ENCODE measurements at regions not wholly inside any gene's neighbourhood (a gene's known extent, or its start where the extent isn't known, plus 50 kb on each side); places are given as distances from the start of the nearest gene placed in this dataset.

DNA sequence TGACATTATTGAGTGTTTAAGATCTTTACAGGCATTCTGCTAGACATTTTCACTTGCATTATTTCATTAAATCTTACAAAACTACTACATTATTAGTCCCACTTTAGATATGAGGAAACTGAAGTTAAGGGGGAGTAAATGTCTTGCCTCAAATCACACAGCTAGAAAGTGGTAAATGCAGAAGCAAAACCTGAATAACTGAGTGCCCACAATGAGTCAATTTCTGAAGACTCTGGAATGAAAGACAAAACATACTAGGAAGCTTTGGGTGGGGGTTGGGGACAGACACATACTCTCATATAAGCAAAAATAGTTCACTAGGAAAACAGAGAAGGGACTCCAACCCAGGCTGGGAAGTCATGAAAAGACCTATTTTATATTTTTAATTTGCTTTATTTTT, 214.4 kb upstream of the LRATD1 start (continued):
- TF ChIP-seq, protein P1, sequence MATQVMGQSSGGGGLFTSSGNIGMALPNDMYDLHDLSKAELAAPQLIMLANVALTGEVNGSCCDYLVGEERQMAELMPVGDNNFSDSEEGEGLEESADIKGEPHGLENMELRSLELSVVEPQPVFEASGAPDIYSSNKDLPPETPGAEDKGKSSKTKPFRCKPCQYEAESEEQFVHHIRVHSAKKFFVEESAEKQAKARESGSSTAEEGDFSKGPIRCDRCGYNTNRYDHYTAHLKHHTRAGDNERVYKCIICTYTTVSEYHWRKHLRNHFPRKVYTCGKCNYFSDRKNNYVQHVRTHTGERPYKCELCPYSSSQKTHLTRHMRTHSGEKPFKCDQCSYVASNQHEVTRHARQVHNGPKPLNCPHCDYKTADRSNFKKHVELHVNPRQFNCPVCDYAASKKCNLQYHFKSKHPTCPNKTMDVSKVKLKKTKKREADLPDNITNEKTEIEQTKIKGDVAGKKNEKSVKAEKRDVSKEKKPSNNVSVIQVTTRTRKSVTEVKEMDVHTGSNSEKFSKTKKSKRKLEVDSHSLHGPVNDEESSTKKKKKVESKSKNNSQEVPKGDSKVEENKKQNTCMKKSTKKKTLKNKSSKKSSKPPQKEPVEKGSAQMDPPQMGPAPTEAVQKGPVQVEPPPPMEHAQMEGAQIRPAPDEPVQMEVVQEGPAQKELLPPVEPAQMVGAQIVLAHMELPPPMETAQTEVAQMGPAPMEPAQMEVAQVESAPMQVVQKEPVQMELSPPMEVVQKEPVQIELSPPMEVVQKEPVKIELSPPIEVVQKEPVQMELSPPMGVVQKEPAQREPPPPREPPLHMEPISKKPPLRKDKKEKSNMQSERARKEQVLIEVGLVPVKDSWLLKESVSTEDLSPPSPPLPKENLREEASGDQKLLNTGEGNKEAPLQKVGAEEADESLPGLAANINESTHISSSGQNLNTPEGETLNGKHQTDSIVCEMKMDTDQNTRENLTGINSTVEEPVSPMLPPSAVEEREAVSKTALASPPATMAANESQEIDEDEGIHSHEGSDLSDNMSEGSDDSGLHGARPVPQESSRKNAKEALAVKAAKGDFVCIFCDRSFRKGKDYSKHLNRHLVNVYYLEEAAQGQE (IDR thresholded peaks at IDR 0.05; ENCODE audit: unreplicated experiment): no peak
- TF ChIP-seq CREB1 (CRISPR knock-in tag; IDR thresholded peaks at IDR 0.05; ENCODE audit: low read depth) (no peak), STAT1 (IDR thresholded peaks at IDR 0.05; ENCODE audit: unreplicated experiment) (no peak), EZH2phosphoT487 (IDR thresholded peaks at IDR 0.05; ENCODE audit: unreplicated experiment) (no peak)
- TF ChIP-seq, protein P2, sequence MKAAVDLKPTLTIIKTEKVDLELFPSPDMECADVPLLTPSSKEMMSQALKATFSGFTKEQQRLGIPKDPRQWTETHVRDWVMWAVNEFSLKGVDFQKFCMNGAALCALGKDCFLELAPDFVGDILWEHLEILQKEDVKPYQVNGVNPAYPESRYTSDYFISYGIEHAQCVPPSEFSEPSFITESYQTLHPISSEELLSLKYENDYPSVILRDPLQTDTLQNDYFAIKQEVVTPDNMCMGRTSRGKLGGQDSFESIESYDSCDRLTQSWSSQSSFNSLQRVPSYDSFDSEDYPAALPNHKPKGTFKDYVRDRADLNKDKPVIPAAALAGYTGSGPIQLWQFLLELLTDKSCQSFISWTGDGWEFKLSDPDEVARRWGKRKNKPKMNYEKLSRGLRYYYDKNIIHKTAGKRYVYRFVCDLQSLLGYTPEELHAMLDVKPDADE (IDR thresholded peaks at IDR 0.05): no peak

DNA sequence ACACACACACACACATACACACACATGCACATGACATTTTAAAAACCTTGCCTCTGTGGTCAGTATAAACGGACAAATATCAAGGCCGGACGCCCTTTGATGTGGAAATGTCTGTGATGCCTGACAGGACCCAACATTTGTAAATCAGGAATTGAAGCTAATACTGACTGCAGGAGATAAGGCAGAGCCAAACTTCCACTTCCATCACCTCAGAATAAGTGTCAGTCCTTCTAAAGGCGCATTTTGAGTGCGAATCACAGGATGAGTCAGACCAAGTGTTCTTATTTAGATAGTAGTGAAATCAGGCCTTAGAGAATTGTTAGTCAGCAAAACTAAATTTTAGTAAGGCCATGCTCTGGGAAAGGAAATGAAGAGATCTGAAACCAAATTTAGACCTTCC, 211.7 kb upstream of the LRATD1 start:
- no peak overlapping the region for H3K4me3 Mint-ChIP-seq
- Histone ChIP-seq H3K4me3 (no peak overlapping the region), H3K79me2 (replicated peaks; ENCODE audit: insufficient read depth) (no peaks in the 10 kb centered on the region), H3F3A (replicated peaks; ENCODE audit: low read depth) (no peaks in the 10 kb centered on the region), H3K4me2 (no peak overlapping the region), H4K20me1 (replicated peaks; ENCODE audit: insufficient read depth) (no peaks in the 10 kb centered on the region), H3K36me3 (ENCODE audit: insufficient read depth) (no peaks in the 10 kb centered on the region), H3K27me3 (ENCODE audit: insufficient read depth) (no peaks in the 10 kb centered on the region), H3K27ac (ENCODE audit: low read depth) (no peak overlapping the region), H2AFZ (no peak overlapping the region), H3K4me1 (ENCODE audit: insufficient read depth) (no peaks in the 10 kb centered on the region), H3K9me2 (ENCODE audit: insufficient read depth) (peaks cover 12% of the 10 kb centered on the region)
- no peaks in the 10 kb centered on the region for H3K4me1 Mint-ChIP-seq
- no peak for DNase-seq (ENCODE audit: low spot score)
- H3K27ac Mint-ChIP-seq: no peak overlapping the region
- ATAC-seq: no peak
- H3K9me3 Mint-ChIP-seq: no peaks in the 10 kb centered on the region; the same call in 2 of the 3 replicates
- no peaks in the 10 kb centered on the region for H3K36me3 Mint-ChIP-seq (ENCODE audit: low read depth)
- TF ChIP-seq ZNF331 (CRISPR knock-in tag; IDR thresholded peaks at IDR 0.05; ENCODE audit: low read depth) (no peak), JUNB (IDR thresholded peaks at IDR 0.05; ENCODE audit: unreplicated experiment) (no peak), ZNF114 (CRISPR knock-in tag; IDR thresholded peaks at IDR 0.05) (no peak), POLR2AphosphoS5 (IDR thresholded peaks at IDR 0.05; ENCODE audit: low read depth) (no peak), NANOG (IDR thresholded peaks at IDR 0.05; ENCODE audit: borderline replicate concordance) (no peak)
- TF ChIP-seq, protein P3, sequence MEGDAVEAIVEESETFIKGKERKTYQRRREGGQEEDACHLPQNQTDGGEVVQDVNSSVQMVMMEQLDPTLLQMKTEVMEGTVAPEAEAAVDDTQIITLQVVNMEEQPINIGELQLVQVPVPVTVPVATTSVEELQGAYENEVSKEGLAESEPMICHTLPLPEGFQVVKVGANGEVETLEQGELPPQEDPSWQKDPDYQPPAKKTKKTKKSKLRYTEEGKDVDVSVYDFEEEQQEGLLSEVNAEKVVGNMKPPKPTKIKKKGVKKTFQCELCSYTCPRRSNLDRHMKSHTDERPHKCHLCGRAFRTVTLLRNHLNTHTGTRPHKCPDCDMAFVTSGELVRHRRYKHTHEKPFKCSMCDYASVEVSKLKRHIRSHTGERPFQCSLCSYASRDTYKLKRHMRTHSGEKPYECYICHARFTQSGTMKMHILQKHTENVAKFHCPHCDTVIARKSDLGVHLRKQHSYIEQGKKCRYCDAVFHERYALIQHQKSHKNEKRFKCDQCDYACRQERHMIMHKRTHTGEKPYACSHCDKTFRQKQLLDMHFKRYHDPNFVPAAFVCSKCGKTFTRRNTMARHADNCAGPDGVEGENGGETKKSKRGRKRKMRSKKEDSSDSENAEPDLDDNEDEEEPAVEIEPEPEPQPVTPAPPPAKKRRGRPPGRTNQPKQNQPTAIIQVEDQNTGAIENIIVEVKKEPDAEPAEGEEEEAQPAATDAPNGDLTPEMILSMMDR (conservative IDR thresholded peaks at IDR 0.05; ENCODE audit: low read depth in 2 of 2): no peak
- peaks cover 6% of the 10 kb centered on the region for H3K27me3 Mint-ChIP-seq (ENCODE audit: insufficient read depth, low read depth, poor library complexity)
